HG03135 (cell line): ENCODE measurements at regions not wholly inside any gene's neighbourhood (a gene's known extent, or its start where the extent isn't known, plus 50 kb on each side); places are given as distances from the start of the nearest gene placed in this dataset.
"Not testable (repeated sequence)": the region's sequence is repeated elsewhere in the genome, so short reads cannot be mapped to it uniquely, and the experiment has no call there.

Experiments used
- ATAC-seq: cut with Tn5 transposase; IDR thresholded peaks from one replicate; pipeline ENCODE4 v1.9.1; 2021; ENCODE audit warnings: mild to moderate bottlenecking, moderate library complexity; ENCODE audit not compliant: unreplicated experiment

DNA sequence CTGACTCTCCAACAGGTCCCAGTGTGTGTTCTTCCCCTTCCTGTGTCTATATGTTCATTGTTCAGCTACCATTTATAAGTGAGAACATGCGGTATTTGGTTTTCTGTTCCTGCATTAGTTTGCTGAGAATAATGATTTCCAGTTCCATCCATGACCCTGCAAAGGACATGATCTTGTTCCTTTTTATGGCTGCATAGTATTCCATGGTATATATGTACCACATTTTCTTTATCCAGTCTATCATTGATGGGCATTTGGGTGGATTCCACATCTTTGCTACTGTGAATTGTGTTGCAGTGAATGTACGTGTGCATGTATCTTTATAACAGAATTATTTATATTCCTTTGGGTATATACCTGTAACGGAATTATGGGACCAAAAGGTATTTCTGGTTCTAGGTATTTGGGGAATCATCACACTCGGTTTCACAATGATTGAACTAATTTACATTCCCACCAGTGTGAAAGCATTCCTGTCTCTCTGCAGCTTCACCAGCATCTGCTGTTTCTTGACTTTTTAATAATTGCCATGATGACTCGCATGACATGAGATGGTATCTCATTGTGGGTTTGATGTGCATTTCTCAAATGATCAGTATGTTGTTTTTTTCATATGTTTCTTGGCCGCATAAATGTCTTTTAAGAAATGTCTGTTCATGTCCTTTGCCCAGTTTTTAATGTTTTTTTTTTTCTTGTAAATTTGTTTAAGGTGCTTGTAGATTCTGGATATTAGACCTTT lies 60.2 kb downstream of the LSMEM1 start:
- no peak for ATAC-seq

DNA sequence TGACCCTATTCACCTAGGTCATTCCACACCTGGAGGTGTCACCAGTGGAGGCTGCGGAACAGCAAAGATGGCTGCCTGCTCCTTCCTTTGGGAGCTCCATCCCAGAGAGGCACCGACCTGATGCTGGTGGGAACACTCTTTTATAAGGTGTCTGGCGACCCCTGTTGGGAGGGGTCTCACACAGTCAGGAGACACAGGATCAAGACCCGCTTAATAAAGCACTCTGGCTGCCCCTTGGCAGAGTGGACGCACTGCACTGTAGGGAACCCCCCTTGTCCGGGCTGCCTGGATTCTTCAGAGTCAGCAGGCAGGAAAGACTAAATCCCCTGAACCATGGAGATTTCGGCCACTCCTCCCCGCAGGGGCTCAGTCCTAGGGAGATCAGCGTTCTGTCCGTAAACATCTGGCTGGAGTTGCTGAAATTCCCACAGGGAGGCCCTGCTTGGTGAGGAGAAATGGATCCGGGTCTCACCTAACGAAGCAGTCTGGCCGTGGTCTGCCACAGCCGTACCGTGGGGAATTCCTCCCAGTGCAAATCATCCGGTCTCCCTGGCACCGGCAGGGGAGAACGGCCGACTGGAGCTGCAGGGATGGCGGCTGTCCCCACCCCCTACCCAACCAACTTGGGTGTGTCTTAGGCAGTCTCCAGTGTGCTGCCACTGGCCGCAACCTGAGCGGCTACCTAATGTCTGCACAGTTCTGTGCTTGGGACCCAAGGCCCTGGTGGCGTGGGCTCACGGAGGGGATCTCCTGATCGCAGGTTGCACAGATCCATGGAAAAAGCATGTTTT lies 66.1 kb downstream of the LSMEM1 start:
- no peak for ATAC-seq

- no peak for ATAC-seq
These were observed 67.1 kb downstream of the LSMEM1 start for GRCh38 chr7:112547916-112548315.

DNA sequence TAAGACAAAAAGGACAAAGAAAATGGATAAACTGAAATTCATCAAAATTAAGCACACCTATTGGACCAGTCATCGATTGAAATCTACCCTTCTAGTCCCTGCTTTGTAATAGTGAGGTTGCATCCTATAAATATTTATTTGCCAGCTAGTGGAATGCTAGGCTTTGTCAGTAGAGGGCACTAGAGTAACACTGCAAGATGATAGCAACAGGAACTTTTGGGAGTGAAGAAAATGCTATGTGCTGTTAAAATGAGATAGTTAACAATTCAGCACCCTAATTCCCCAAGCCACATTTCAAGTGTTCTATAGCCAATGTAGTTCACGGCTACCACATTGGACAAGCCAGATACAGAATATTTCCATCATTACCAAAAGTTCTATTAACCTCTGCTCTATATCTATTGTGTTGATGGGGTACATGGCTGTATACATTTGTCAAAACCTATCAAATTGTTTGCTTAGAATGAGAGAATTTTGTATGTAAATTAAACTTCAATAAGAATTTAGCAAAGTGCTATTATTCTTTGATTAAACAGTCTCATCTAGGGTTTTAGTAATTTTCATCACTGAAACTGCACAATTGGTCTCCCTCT lies 69.8 kb downstream of the LSMEM1 start:
- ATAC-seq, result peak; percentile 92

DNA sequence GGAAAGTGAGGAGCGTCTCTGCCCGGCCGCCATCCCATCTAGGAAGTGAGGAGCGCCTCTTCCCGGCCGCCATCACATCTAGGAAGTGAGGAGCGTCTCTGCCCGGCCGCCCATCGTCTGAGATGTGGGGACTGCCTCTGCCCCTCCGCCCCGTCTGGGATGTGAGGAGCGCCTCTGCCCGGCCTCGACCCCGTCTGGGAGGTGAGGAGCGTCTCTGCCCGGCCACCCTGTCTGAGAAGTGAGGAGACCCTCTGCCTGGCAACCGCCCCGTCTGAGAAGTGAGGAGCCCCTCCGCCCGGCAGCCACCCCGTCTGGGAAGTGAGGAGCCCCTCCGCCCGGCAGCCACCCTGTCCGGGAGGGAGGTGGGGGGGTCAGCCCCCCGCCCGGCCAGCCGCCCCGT lies 70.7 kb downstream of the LSMEM1 start:
- ATAC-seq, result not testable (repeated sequence)

- ATAC-seq, result no peak
These were observed 73.8 kb downstream of the LSMEM1 start for GRCh38 chr7:112554591-112554990.

DNA sequence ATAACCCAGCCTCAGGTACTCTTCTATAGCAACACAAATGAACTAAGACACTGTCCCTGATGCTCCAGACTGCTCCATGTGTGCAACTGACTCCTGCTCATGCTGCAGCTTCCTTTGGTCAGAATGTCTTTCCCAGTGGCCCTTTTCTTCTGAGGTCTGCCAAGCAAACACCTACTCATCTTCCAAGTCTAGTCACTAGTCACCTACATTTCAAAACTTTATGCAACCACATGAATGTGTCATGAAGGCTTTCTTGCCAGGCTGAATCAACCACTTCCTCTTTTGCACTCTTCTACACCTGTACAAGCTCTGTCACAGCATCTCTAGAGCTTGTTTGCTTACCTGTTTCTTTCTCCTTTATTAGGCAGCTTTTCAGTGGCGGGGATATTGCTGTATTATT lies 75.8 kb downstream of the LSMEM1 start:
- ATAC-seq, result peak; percentile 92

- ATAC-seq, result no peak
These were observed 85.9 kb downstream of the LSMEM1 start for GRCh38 chr7:112566442-112567324.

DNA sequence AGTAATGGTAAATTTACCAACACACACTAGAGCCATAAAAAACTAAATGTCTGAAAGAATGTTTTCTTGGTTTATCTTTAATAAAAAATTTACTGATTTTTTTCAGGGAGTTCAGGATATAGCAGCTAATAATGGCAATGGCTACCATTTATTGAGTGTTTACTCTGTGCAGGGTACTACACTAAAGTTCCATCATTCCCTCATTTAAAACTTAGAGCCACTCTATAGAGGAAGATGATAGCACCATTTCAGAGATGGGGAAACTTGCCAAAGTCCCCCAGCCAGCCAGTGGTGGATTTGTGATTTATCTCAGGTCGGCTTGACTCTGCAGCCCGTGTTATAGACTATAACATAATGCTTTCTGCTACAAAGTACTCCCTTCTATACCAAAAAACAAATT lies 86.6 kb downstream of the LSMEM1 start:
- ATAC-seq, result no peak

GRCh38 chr7:112571852-112572607 lies 91.2 kb downstream of the LSMEM1 start:
- ATAC-seq, result no peak

DNA sequence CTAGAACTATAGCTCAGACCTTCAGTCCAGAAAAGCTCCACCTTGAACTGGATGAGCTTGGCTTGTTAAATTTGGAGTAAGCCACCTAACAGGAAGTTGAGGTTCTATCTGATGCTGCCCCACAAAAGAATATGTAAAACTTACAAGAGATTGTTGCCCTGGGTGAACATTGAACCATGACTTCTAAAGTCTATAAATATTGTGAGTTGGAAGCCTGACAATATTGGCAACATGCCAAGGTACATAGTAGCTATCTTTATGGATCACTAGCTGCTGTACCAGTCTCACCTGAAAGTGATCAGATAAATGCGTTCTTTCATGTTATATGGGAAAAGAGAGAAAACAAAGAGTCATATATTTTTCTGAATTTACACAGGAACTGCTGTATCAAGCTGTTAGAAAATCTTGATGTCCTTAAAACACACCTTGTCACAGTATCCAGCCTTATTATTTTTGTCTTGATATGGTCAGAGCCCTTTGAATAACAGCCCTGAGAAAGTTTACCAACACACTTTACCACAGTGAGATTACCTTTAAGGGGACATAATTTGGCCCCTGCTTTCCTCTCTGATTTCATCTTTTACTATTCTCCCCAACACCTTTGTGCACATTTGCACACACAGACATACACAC lies 92.0 kb downstream of the LSMEM1 start:
- no peak for ATAC-seq

DNA sequence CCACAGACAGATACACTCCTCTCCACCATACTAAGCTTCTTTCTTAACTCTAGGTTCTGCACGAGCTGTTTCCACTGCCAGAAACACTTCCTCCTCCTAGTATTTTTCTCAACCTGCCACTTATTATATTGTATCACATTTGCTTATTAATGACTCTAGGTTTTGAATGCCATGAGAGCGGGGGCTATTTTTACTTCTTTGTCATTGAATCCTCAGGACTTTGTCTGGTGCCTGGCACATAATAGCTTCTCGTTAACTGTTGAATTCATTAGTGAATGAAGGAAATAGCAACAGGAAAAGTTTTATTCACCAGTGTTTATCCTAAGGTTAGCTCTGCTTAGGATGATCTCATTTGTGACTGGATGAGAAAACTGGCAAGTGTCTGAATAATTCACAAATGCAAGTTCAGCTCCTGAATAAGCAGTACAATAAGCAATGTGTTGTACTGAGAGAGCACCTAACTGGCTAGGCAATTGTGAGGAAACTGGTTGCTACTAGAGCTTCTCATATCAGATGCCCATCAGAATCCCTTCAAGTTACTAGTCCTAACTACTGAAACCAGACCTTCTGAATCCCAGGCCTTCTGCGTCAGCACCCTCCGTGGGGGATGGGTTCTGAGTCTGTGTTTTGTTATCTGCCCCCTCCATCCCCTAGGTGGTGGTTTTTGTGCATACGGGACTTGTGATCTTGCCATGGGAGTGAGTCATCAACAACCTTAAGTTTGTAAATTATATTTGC lies 92.7 kb downstream of the LSMEM1 start:
- no peak for ATAC-seq

GRCh38 chr7:112575864-112576263 lies 95.1 kb downstream of the LSMEM1 start:
- ATAC-seq, result no peak

- no peak for ATAC-seq
These were observed 98.6 kb downstream of the LSMEM1 start for GRCh38 chr7:112579388-112579787.

- ATAC-seq, result no peak
These were observed 100.1 kb downstream of the LSMEM1 start for GRCh38 chr7:112580717-112581435.

DNA sequence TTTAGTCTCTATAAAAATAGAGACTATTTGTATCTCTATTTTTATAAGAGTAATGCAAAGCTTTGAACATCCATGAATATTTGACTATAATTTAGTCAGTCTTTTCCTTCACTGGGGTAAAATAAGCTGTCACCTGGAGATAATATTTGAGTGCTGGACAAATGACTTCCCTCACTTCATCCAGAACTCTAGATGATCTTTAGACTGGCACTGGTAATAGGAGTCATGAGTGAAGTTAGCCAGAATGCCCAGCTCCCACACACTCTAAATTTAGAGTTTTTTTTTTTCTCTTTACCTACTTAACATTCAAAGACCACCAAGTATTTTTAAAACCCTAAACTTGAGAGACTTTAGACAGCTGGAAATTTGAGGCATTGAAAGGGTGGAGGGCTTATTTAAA lies 100.7 kb downstream of the LSMEM1 start:
- ATAC-seq, result no peak

- ATAC-seq, result no peak
These were observed 103.5 kb downstream of the LSMEM1 start for GRCh38 chr7:112584290-112584689.

GRCh38 chr7:112587504-112587903 lies 106.7 kb downstream of the LSMEM1 start:
- no peak for ATAC-seq
